Transverse colon (tissue), 3 donors: ENCODE measurements at regions not wholly inside any gene's neighbourhood (a gene's known extent, or its start where the extent isn't known, plus 50 kb on each side); places are given as distances from the start of the nearest gene placed in this dataset.

Experiments used
- EP300 ChIP-seq: sonication (generic); formaldehyde crosslinking; IDR thresholded peaks from one replicate; pipeline ENCODE4 v1.6.1; 2017; ENCODE audit warnings: antibody characterized with exemption, low read depth
- TF ChIP-seq, protein P1 (sequence below), 5 experiments: fragments of 200-600 bp in 3 of 5; fragments of 450-650 bp in 2 of 5; sonication (generic) in 3 of 5; IDR thresholded peaks; 1 replicate in 2 of 5; 2 replicates in 3 of 5; pipeline ENCODE4 v1.5.1; 2016 to 2017; ENCODE audit warnings: antibody characterized with exemption in 5 of 5, inconsistent platforms in 3 of 5, mild to moderate bottlenecking in 2 of 5, moderate library complexity in 1 of 5

DNA sequence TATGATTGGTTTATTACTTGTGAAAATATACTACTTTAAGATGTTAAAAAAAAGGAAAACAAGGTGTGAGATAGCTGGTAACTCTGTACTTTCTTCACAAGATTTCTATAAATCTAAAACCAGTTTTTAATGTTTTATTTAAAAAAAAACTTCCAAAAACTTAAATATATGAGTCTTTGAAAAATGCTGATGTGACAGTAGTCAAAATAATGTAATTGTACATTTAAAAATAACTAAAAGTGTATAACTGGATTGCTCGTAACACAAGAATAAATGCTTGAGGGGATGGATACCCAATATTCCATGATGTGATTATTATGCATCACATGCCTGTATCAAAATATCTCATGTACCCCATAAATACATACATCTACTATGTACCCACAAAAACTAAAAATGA lies 464.9 kb downstream of the NYAP2 start:
- TF ChIP-seq, protein P1, sequence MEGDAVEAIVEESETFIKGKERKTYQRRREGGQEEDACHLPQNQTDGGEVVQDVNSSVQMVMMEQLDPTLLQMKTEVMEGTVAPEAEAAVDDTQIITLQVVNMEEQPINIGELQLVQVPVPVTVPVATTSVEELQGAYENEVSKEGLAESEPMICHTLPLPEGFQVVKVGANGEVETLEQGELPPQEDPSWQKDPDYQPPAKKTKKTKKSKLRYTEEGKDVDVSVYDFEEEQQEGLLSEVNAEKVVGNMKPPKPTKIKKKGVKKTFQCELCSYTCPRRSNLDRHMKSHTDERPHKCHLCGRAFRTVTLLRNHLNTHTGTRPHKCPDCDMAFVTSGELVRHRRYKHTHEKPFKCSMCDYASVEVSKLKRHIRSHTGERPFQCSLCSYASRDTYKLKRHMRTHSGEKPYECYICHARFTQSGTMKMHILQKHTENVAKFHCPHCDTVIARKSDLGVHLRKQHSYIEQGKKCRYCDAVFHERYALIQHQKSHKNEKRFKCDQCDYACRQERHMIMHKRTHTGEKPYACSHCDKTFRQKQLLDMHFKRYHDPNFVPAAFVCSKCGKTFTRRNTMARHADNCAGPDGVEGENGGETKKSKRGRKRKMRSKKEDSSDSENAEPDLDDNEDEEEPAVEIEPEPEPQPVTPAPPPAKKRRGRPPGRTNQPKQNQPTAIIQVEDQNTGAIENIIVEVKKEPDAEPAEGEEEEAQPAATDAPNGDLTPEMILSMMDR (IDR thresholded peaks at IDR 0.05), result no peak
- no peak for TF ChIP-seq EP300
